GM21723 (cell line): ENCODE measurements at regions not wholly inside any gene's neighbourhood (a gene's known extent, or its start where the extent isn't known, plus 50 kb on each side); places are given as distances from the start of the nearest gene placed in this dataset.

Source experiments
- ATAC-seq: cut with Tn5 transposase; IDR thresholded peaks from one replicate; pipeline ENCODE4 v1.9.1; 2021; ENCODE audit warnings: mild to moderate bottlenecking, moderate library complexity; ENCODE audit not compliant: unreplicated experiment

- no peak for ATAC-seq
Measured at GRCh38 chr3:168858327-168858726, 762.6 kb upstream of the GOLIM4 start.

GRCh38 chr3:168850109-168850508, 754.4 kb upstream of the GOLIM4 start:
- ATAC-seq: no peak

- peak; percentile 76 for ATAC-seq
Measured at GRCh38 chr3:168847291-168847883, 751.7 kb upstream of the GOLIM4 start.

- ATAC-seq: no peak
Measured at GRCh38 chr3:168844894-168845482, 749.3 kb upstream of the GOLIM4 start.

- ATAC-seq: no peak
Measured at GRCh38 chr3:168844472-168844871, 748.7 kb upstream of the GOLIM4 start.

GRCh38 chr3:168843481-168843880, 747.8 kb upstream of the GOLIM4 start:
- no peak for ATAC-seq

- ATAC-seq: no peak
Measured at GRCh38 chr3:168839653-168840052, 743.9 kb upstream of the GOLIM4 start.

- no peak for ATAC-seq
Measured at GRCh38 chr3:168834558-168834957, 738.8 kb upstream of the GOLIM4 start.

GRCh38 chr3:168828943-168829342, 733.2 kb upstream of the GOLIM4 start:
- no peak for ATAC-seq

GRCh38 chr3:168828536-168828935, 732.8 kb upstream of the GOLIM4 start:
- ATAC-seq: no peak

GRCh38 chr3:168828014-168828413, 732.3 kb upstream of the GOLIM4 start:
- no peak for ATAC-seq

- ATAC-seq: no peak
Measured at GRCh38 chr3:168824107-168824506, 728.4 kb upstream of the GOLIM4 start.

GRCh38 chr3:168823466-168823865, 727.7 kb upstream of the GOLIM4 start:
- no peak for ATAC-seq

- no peak for ATAC-seq
Measured at GRCh38 chr3:168820810-168821415, 725.2 kb upstream of the GOLIM4 start.

- no peak for ATAC-seq
Measured at GRCh38 chr3:168817177-168817576, 721.5 kb upstream of the GOLIM4 start.

GRCh38 chr3:168815946-168816345, 720.2 kb upstream of the GOLIM4 start:
- ATAC-seq: no peak

GRCh38 chr3:168813225-168813802, 717.6 kb upstream of the GOLIM4 start:
- no peak for ATAC-seq

GRCh38 chr3:168812234-168812633, 716.5 kb upstream of the GOLIM4 start:
- no peak for ATAC-seq

GRCh38 chr3:168808596-168808995, 712.9 kb upstream of the GOLIM4 start:
- ATAC-seq: no peak

- ATAC-seq: no peak
Measured at GRCh38 chr3:168807448-168807847, 711.7 kb upstream of the GOLIM4 start.

- no peak for ATAC-seq
Measured at GRCh38 chr3:168806871-168807270, 711.1 kb upstream of the GOLIM4 start.

- ATAC-seq: no peak
Measured at GRCh38 chr3:168803536-168803935, 707.8 kb upstream of the GOLIM4 start.
